IgD-negative memory B cell (primary cell): ENCODE measurements at regions not wholly inside any gene's neighbourhood (a gene's known extent, or its start where the extent isn't known, plus 50 kb on each side); places are given as distances from the start of the nearest gene placed in this dataset.

Experiments used
- H3K27ac Mint-ChIP-seq, 3 donors: one replicate each; pipeline ENCODE4 v1.8.0; 2020 to 2022; ENCODE audit warnings: mild to moderate bottlenecking in 3 of 3, mixed read lengths in 3 of 3, moderate library complexity in 1 of 3
- H3K27me3 Mint-ChIP-seq: one replicate; pipeline ENCODE4 v1.8.0; 2021; ENCODE audit warnings: mixed read lengths
- H3K36me3 Mint-ChIP-seq: one replicate; pipeline ENCODE4 v1.8.0; 2020; ENCODE audit warnings: mild to moderate bottlenecking, mixed read lengths
- H3K4me1 Mint-ChIP-seq, 3 donors: one replicate each; pipeline ENCODE4 v1.8.0; 2020 to 2022; ENCODE audit warnings: mixed read lengths in 3 of 3, mild to moderate bottlenecking in 1 of 3
- H3K4me3 Mint-ChIP-seq, 4 donors: one replicate each; pipeline ENCODE4 v1.8.0; 2020 to 2022; ENCODE audit warnings: mild to moderate bottlenecking in 4 of 4, mixed read lengths in 4 of 4, moderate library complexity in 3 of 4
- H3K9me3 Mint-ChIP-seq, 3 donors: one replicate each; pipeline ENCODE4 v1.8.0; 2020 to 2021; ENCODE audit warnings: mixed read lengths in 3 of 3, mild to moderate bottlenecking in 1 of 3

GRCh38 chr18:67199993-67200617, 316.4 kb downstream of the DSEL start:
- Mint-ChIP-seq H3K9me3 (no peaks in the 10 kb centered on the region), H3K27me3 (no peaks in the 10 kb centered on the region), H3K27ac (no peak overlapping the region), H3K36me3 (no peaks in the 10 kb centered on the region), H3K4me3 (no peak overlapping the region), H3K4me1 (no peaks in the 10 kb centered on the region)

DNA sequence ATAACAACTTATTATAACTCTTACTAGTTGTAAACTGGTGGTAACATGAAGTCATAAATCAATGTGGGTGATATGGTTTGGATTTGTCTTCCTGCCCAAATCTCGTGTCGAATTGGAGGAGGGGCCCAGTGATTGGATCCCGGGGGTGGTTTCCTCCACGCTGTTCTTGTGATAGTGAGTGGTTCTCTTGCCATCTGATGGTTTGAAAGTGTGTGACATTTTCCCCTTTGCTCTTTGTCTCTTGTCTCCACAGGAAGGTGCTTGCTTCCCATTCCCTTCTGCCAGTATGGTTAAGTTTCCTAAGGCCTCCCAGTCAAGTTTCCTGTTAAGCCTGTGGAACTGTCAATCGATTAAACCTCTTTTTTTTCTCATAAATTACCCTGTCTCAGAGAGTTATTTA, 321.6 kb downstream of the DSEL start:
- Mint-ChIP-seq H3K4me1 (no peaks in the 10 kb centered on the region), H3K9me3 (no peaks in the 10 kb centered on the region), H3K27ac (peak overlapping the region in 1 of 3 donors; percentile 29), H3K36me3 (no peaks in the 10 kb centered on the region), H3K27me3 (no peaks in the 10 kb centered on the region), H3K4me3 (no peak overlapping the region)

DNA sequence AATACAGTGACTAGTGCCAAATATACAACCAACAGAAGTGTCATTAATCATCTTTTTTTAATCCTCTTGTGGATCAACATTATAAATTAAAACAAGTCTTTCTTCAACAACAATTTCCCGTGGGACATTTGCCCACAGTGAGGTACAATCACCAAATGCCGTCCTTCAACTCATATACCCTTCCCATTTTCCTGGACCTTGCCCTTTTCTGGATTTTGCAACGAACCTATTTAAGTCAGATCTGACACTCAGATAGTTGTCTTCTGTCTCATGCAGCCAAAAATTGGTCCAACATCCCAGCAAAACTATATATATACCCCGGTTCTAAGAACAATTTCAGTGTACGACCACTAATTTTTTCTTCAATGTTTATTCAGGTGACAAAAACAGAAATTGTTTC, 324.0 kb downstream of the DSEL start:
- Mint-ChIP-seq H3K27ac (no peak overlapping the region), H3K4me3 (no peak overlapping the region), H3K9me3 (no peaks in the 10 kb centered on the region), H3K36me3 (no peaks in the 10 kb centered on the region), H3K27me3 (no peaks in the 10 kb centered on the region), H3K4me1 (no peaks in the 10 kb centered on the region)

GRCh38 chr18:67183398-67183797, 333.1 kb downstream of the DSEL start:
- H3K36me3 Mint-ChIP-seq, result no peaks in the 10 kb centered on the region
- no peaks in the 10 kb centered on the region for H3K27me3 Mint-ChIP-seq
- H3K9me3 Mint-ChIP-seq, result no peaks in the 10 kb centered on the region
- H3K4me3 Mint-ChIP-seq, result no peak overlapping the region
- H3K4me1 Mint-ChIP-seq, result no peaks in the 10 kb centered on the region
- H3K27ac Mint-ChIP-seq, result no peak overlapping the region

GRCh38 chr18:67179726-67180125, 336.8 kb downstream of the DSEL start:
- H3K36me3 Mint-ChIP-seq, result no peaks in the 10 kb centered on the region
- no peaks in the 10 kb centered on the region for H3K27me3 Mint-ChIP-seq
- H3K27ac Mint-ChIP-seq, result no peak overlapping the region
- H3K9me3 Mint-ChIP-seq, result no peaks in the 10 kb centered on the region
- H3K4me1 Mint-ChIP-seq, result no peaks in the 10 kb centered on the region
- no peak overlapping the region for H3K4me3 Mint-ChIP-seq

- no peaks in the 10 kb centered on the region for H3K27me3 Mint-ChIP-seq
- no peak overlapping the region for H3K4me3 Mint-ChIP-seq
- H3K36me3 Mint-ChIP-seq, result no peaks in the 10 kb centered on the region
- H3K9me3 Mint-ChIP-seq, result peaks cover 0 to 4% (median 0%) of the 10 kb centered on the region in 3 donors
- no peak overlapping the region for H3K27ac Mint-ChIP-seq
- H3K4me1 Mint-ChIP-seq, result no peaks in the 10 kb centered on the region
Measured at GRCh38 chr18:67159662-67160061, 356.9 kb downstream of the DSEL start.

DNA sequence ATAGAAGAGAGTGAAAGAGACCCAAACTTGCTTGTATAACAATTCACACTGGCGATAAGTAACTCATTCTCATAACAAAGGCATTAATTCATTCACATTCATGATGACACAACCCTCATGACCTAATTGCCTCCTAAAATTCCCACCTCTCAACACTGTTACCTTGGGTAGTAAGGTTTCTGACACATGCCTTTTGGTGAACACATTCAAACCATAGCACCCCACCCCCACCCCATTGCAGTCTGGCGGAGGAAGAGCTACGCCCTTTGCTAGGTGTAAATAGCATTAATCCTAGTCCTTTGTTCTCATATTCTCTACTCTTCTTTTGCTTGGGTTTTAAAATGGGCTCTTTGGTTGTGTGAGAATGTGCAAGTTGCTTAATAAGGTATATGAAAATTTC, 361.5 kb downstream of the DSEL start:
- no peaks in the 10 kb centered on the region for H3K4me1 Mint-ChIP-seq
- H3K4me3 Mint-ChIP-seq, result no peak overlapping the region
- H3K9me3 Mint-ChIP-seq, result no peaks in the 10 kb centered on the region

DNA sequence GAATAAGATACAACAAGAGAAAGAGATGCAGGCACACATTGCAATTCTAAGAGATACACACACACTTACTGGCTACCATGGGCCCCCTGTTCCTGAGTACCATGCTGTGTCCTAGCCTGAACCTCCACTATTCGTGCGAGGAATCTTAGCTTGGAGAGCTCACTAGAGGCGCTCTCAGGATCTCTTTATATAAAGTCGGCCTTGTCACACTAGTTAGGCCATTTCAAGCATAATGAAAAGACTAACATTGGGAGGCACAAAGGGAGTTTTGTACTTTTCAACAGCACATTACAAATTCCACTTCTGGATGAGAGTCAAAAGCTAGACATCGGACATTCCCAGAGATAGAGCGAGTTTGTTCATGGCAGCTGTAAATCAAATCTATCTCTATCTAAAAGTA, 365.2 kb downstream of the DSEL start:
- Mint-ChIP-seq H3K27me3 (no peaks in the 10 kb centered on the region), H3K27ac (no peak overlapping the region), H3K36me3 (no peaks in the 10 kb centered on the region), H3K4me3 (no peak overlapping the region), H3K9me3 (no peaks in the 10 kb centered on the region), H3K4me1 (no peaks in the 10 kb centered on the region)

More for the DNA sequence above, 361.5 kb downstream of the DSEL start:
- Mint-ChIP-seq H3K27ac (no peak overlapping the region), H3K36me3 (no peaks in the 10 kb centered on the region), H3K27me3 (no peaks in the 10 kb centered on the region)

DNA sequence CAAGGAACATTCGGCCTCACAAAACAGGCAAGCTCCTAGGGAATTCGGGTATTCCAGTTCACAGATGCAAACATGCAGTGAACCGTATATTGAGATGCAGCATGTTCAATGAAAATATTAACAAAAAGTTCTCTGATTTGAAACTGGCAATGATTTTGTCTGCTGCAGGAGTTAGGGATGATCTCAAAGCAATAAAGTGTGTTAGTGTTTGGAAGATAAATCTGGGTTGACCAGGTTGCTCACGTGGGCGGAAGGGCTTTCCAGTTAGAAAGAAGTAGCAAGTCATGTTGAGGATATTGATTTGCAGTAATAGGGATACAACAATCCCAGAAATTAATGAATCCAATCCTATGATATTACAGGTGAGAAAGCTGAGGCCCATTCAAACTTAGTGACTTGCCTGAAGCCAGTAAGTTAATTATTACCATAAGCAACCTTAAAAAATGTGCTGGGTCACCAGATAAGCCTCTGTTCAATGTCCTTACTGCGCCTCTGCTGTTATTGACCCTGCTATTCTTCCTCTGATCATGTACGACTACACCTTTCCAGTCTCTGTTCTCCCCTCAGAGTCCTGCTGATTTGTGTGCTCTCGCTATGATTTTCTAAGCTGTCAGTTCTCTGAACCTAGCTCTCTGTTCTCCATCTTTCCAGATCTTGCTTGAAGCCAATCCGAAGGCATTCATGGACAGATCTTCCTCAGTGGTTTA, 370.8 kb downstream of the DSEL start:
- Mint-ChIP-seq H3K4me3 (no peak overlapping the region), H3K27me3 (no peaks in the 10 kb centered on the region), H3K36me3 (no peaks in the 10 kb centered on the region), H3K4me1 (no peaks in the 10 kb centered on the region), H3K27ac (no peak overlapping the region), H3K9me3 (no peaks in the 10 kb centered on the region)

DNA sequence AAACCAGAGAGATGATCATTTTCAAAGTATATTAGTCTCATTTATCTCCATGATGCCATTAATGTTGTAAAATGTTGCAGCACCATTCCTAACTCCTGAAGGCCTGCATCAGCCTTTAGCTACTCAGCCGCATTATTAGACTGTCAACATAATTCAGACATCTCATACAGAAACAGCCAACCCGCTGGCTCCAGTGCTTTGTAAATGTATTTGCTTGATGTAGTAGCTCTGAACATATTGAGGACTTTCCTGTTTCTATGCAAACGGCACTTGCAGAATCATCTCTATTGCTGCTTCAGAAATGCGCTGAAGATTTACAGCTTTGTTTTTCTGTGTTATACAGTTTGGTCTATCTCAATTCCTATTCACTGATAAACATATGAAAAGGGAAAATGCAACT, 372.2 kb downstream of the DSEL start:
- H3K27ac Mint-ChIP-seq, result no peak overlapping the region
- no peaks in the 10 kb centered on the region for H3K9me3 Mint-ChIP-seq
- H3K4me1 Mint-ChIP-seq, result no peaks in the 10 kb centered on the region
- H3K4me3 Mint-ChIP-seq, result no peak overlapping the region
- H3K36me3 Mint-ChIP-seq, result no peaks in the 10 kb centered on the region
- no peaks in the 10 kb centered on the region for H3K27me3 Mint-ChIP-seq

DNA sequence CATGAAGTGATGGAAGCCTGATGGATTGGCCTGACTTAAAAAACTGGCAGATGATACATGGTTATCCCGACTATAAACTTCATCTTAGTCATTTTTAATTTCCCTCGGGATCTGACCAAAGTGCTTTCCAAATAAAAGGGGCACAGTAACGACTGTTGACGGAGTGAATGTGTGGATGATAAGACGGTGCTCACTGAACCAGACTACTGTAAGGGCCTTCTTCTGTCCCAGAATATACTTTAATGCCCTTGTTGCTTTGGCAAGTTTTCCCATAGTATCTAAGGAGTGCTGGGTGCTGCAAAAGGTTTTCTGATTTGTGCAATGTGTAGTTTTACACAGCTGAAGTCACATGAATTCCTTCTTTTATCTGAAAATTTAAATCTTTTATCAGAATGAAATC, 373.5 kb downstream of the DSEL start:
- no peak overlapping the region for H3K4me3 Mint-ChIP-seq
- H3K9me3 Mint-ChIP-seq, result no peaks in the 10 kb centered on the region
- H3K27me3 Mint-ChIP-seq, result no peaks in the 10 kb centered on the region
- H3K4me1 Mint-ChIP-seq, result no peaks in the 10 kb centered on the region
- H3K27ac Mint-ChIP-seq, result no peak overlapping the region
- H3K36me3 Mint-ChIP-seq, result no peaks in the 10 kb centered on the region

DNA sequence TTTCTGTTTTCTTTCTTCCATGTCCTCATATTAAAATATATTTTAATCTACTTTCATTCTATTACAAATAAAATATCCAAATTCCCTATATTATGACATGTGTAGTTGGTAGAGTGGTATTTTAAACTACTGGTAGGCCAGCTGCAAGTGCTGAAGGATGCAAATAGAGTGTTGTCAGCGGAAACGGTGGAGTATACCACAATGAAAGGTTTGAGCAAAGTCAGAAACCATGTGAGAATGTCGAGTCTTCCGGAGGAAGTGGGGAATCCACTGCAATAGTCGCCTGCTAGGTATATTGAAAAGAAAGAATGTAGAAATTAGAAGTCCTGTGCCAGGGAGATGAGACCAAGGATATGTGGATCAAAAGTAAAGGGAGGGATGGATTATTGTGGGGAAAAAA, 373.9 kb downstream of the DSEL start:
- H3K4me3 Mint-ChIP-seq, result no peak overlapping the region
- no peak overlapping the region for H3K27ac Mint-ChIP-seq
- no peaks in the 10 kb centered on the region for H3K36me3 Mint-ChIP-seq
- H3K4me1 Mint-ChIP-seq, result no peaks in the 10 kb centered on the region
- H3K9me3 Mint-ChIP-seq, result no peaks in the 10 kb centered on the region
- no peaks in the 10 kb centered on the region for H3K27me3 Mint-ChIP-seq

DNA sequence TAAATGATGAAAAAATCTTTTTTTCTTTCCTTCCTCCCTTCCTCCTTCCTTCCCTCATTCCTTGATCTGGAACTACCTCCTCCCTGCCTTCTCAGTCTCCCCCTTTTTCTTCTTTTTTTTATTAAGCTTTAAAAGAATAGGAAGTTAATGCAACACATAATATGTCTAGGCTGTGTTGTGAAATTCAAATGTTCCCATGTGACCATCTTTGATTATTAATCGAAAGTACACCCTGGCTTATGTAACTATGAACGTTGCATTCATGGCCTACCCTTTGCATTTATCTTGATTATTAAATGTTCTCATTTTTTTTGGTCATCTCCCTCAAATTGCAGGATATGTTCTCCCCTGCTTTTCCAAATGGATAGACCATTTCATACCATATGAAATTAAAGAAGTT, 376.0 kb downstream of the DSEL start:
- H3K9me3 Mint-ChIP-seq, result peaks cover 0 to 1% (median 0%) of the 10 kb centered on the region in 3 donors
- H3K4me1 Mint-ChIP-seq, result no peaks in the 10 kb centered on the region
- no peaks in the 10 kb centered on the region for H3K36me3 Mint-ChIP-seq
- H3K27me3 Mint-ChIP-seq, result no peaks in the 10 kb centered on the region
- H3K4me3 Mint-ChIP-seq, result no peak overlapping the region
- H3K27ac Mint-ChIP-seq, result no peak overlapping the region

GRCh38 chr18:67139899-67140298, 376.6 kb downstream of the DSEL start:
- Mint-ChIP-seq H3K4me1 (no peaks in the 10 kb centered on the region), H3K36me3 (no peaks in the 10 kb centered on the region), H3K27ac (no peak overlapping the region)

DNA sequence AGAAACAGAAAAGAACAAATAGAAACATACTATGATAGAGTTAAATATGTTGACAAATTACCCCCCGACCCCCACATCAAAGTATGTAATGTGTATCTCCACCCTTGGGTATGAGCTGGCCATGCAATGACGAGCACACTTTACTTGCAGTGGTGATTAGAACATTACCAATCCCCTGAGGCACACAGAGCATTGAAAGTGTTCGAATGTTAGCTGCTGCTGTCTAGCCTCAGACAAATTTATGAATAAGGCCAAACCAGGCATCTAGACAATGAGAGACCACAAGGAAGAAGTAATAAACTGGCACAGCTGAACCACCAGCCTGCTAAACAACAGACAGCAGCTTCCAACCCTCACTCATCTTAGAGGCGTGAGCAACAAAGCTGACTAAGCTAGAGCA, 380.5 kb downstream of the DSEL start:
- H3K27me3 Mint-ChIP-seq, result no peaks in the 10 kb centered on the region
- H3K27ac Mint-ChIP-seq, result no peak overlapping the region
- no peak overlapping the region for H3K4me3 Mint-ChIP-seq
- H3K4me1 Mint-ChIP-seq, result no peaks in the 10 kb centered on the region
- H3K36me3 Mint-ChIP-seq, result no peaks in the 10 kb centered on the region
- H3K9me3 Mint-ChIP-seq, result peaks cover 0 to 1% (median 0%) of the 10 kb centered on the region in 3 donors

More at GRCh38 chr18:67139899-67140298, 376.6 kb downstream of the DSEL start:
- peaks cover 0 to 1% (median 0%) of the 10 kb centered on the region in 3 donors for H3K9me3 Mint-ChIP-seq
- H3K4me3 Mint-ChIP-seq, result no peak overlapping the region
- no peaks in the 10 kb centered on the region for H3K27me3 Mint-ChIP-seq

DNA sequence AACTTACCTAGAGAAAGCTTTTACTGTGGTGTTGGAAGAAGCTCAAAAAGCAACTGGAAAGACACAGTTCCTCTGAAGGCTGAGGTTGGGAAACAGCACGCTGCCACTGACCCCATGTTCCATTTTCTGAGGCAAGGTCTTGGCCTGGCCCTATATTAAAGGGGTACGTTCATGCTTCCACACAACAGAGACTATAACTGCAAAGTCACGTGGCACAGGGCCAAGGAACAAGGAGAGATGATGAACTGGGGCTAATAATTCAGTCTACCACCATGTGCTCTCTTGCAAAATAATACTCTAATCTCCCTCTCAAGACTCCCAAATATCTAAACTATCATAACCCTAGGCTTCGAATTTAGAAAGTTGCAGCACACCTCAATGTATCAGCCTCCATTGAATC, 381.6 kb downstream of the DSEL start:
- H3K36me3 Mint-ChIP-seq, result no peaks in the 10 kb centered on the region
- H3K27ac Mint-ChIP-seq, result no peak overlapping the region
- H3K9me3 Mint-ChIP-seq, result peaks cover 0 to 1% (median 0%) of the 10 kb centered on the region in 3 donors
- H3K27me3 Mint-ChIP-seq, result no peaks in the 10 kb centered on the region
- no peak overlapping the region for H3K4me3 Mint-ChIP-seq
- H3K4me1 Mint-ChIP-seq, result no peaks in the 10 kb centered on the region
